ENCODE measurements at regions not wholly inside any gene's neighbourhood (a gene's known extent, or its start where the extent isn't known, plus 50 kb on each side); places are given as distances from the start of the nearest gene placed in this dataset.
A peak's percentile ranks its signal among the peaks of the same experiment; 100 is the strongest.

DNA sequence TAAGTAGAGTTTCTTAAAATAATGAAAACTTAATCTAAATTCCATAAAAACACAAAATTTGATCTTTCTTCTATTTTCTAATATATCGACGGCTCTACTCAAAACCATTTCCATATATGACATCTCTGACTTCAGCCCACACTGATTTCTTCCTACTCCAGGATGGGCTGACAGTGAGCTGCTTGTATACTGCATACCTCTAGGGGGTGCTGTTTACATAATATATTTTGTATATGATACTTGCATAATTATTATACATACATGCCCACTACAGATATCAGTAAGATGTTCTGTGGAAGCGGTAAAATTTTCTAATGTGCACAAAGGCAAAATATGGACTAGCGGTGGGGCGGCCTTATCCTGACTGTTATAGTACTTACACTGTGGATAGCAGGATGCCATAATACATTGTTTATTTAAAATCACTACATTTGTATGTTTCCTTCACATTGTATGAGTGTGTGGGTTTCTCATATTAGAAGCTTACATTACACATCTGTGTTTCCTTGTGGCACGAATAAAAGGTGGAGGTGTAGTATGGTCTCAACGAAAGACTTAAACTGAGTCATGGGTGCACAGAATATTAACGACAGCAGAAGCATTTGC lies 66.1 kb upstream of the NXPH2 start:
- Histone ChIP-seq H3K4me1 (ENCODE audit: control insufficient read depth in 4 of 4, insufficient read depth in 4 of 4, low read length in 3 of 4) (no peaks in the 10 kb centered on the region), H3K27me3 (ENCODE audit: control insufficient read depth in 4 of 4, insufficient read depth in 4 of 4, low read length in 3 of 4) (no peaks in the 10 kb centered on the region), H3K27ac (ENCODE audit: low read depth in 1 of 2, low read length in 2 of 2) (no peak overlapping the region), H3K36me3 (ENCODE audit: control insufficient read depth in 4 of 4, insufficient read depth in 3 of 4, low read depth in 1 of 4, low read length in 3 of 4) (no peaks in the 10 kb centered on the region), H3K9me3 (ENCODE audit: control insufficient read depth in 4 of 4, low read length in 3 of 4) (no peaks in the 10 kb centered on the region), H3K4me3 (ENCODE audit: low read depth in 1 of 3, low read length in 3 of 3) (no peak overlapping the region), H3K9ac (ENCODE audit: low read depth in 1 of 2, low read length in 2 of 2) (no peak overlapping the region)
- TF ChIP-seq GABPA (IDR thresholded peaks at IDR 0.05 in 1 of 2, conservative IDR thresholded peaks at IDR 0.05 in 1 of 2) (no peak), RAD21 (IDR thresholded peaks at IDR 0.05) (peak; percentile 48 to 57), JUND (IDR thresholded peaks at IDR 0.05) (no peak), FOXA2 (IDR thresholded peaks at IDR 0.05) (no peak), RXRA (IDR thresholded peaks at IDR 0.05) (no peak), NR2F2 (IDR thresholded peaks at IDR 0.05) (no peak), TAF1 (conservative IDR thresholded peaks at IDR 0.05) (no peak), EGR1 (IDR thresholded peaks at IDR 0.05; ENCODE audit: low read depth in 2 of 2) (no peak), YY1 (IDR thresholded peaks at IDR 0.05) (no peak)
- TF ChIP-seq, protein P1, sequence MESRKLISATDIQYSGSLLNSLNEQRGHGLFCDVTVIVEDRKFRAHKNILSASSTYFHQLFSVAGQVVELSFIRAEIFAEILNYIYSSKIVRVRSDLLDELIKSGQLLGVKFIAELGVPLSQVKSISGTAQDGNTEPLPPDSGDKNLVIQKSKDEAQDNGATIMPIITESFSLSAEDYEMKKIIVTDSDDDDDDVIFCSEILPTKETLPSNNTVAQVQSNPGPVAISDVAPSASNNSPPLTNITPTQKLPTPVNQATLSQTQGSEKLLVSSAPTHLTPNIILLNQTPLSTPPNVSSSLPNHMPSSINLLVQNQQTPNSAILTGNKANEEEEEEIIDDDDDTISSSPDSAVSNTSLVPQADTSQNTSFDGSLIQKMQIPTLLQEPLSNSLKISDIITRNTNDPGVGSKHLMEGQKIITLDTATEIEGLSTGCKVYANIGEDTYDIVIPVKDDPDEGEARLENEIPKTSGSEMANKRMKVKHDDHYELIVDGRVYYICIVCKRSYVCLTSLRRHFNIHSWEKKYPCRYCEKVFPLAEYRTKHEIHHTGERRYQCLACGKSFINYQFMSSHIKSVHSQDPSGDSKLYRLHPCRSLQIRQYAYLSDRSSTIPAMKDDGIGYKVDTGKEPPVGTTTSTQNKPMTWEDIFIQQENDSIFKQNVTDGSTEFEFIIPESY (IDR thresholded peaks at IDR 0.05): no peak
- TF ChIP-seq, protein P2, sequence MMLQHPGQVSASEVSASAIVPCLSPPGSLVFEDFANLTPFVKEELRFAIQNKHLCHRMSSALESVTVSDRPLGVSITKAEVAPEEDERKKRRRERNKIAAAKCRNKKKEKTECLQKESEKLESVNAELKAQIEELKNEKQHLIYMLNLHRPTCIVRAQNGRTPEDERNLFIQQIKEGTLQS (IDR thresholded peaks at IDR 0.05): no peak
- TF ChIP-seq, protein P3, sequence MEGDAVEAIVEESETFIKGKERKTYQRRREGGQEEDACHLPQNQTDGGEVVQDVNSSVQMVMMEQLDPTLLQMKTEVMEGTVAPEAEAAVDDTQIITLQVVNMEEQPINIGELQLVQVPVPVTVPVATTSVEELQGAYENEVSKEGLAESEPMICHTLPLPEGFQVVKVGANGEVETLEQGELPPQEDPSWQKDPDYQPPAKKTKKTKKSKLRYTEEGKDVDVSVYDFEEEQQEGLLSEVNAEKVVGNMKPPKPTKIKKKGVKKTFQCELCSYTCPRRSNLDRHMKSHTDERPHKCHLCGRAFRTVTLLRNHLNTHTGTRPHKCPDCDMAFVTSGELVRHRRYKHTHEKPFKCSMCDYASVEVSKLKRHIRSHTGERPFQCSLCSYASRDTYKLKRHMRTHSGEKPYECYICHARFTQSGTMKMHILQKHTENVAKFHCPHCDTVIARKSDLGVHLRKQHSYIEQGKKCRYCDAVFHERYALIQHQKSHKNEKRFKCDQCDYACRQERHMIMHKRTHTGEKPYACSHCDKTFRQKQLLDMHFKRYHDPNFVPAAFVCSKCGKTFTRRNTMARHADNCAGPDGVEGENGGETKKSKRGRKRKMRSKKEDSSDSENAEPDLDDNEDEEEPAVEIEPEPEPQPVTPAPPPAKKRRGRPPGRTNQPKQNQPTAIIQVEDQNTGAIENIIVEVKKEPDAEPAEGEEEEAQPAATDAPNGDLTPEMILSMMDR (IDR thresholded peaks at IDR 0.05; ENCODE audit: low read depth, low read length, missing input control): peak; percentile 44
- DNase-seq (ENCODE audit: low spot score): no peak
- WGBS: 59% methylated on average over 8 of the region's 8 CpGs

DNA sequence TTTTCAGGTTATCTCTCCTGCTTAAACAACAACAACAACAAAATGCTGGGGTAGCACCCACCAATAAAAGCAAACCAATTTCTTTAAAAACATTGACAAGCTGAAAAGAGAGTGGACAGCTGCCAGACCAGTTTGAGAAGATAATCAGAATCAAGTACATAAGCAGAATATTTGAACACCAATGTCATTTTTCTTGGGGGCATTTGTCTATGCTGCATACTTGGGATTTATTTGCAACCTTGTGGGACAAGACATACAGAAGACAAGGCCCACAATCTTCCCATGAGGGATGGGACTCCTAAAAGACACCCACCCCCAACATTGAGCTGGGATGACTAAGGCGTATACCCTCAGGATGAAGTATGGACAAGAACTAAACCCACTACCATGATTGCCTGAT lies 62.2 kb upstream of the NXPH2 start:
- Histone ChIP-seq H3K27ac (ENCODE audit: low read depth in 1 of 2, low read length in 2 of 2) (no peak overlapping the region), H3K9me3 (ENCODE audit: control insufficient read depth in 4 of 4, low read length in 3 of 4) (no peaks in the 10 kb centered on the region), H3K36me3 (ENCODE audit: control insufficient read depth in 4 of 4, insufficient read depth in 3 of 4, low read depth in 1 of 4, low read length in 3 of 4) (no peaks in the 10 kb centered on the region), H3K4me1 (ENCODE audit: control insufficient read depth in 4 of 4, insufficient read depth in 4 of 4, low read length in 3 of 4) (no peaks in the 10 kb centered on the region), H3K27me3 (ENCODE audit: control insufficient read depth in 4 of 4, insufficient read depth in 4 of 4, low read length in 3 of 4) (peaks cover 0 to 7% (median 0%) of the 10 kb centered on the region in 4 donors), H3K4me3 (ENCODE audit: low read depth in 1 of 3, low read length in 3 of 3) (no peak overlapping the region), H3K9ac (ENCODE audit: low read depth in 1 of 2, low read length in 2 of 2) (no peak overlapping the region)
- TF ChIP-seq NR2F2 (IDR thresholded peaks at IDR 0.05) (no peak), SP1 (IDR thresholded peaks at IDR 0.05) (no peak), FOXA1 (IDR thresholded peaks at IDR 0.05) (no peak), JUND (IDR thresholded peaks at IDR 0.05) (no peak), FOXA2 (IDR thresholded peaks at IDR 0.05) (no peak)
- TF ChIP-seq, protein P4, sequence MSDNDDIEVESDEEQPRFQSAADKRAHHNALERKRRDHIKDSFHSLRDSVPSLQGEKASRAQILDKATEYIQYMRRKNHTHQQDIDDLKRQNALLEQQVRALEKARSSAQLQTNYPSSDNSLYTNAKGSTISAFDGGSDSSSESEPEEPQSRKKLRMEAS (IDR thresholded peaks at IDR 0.05): no peak
- TF ChIP-seq, protein P3 (IDR thresholded peaks at IDR 0.05; ENCODE audit: low read depth, low read length, missing input control): no peak
- TF ChIP-seq, protein P2 (IDR thresholded peaks at IDR 0.05): no peak
- DNase-seq (ENCODE audit: low spot score): no peak
- WGBS: 87% methylated on average over 1 of the region's 1 CpG

Data from liver (tissue), 8 donors.